GM23338 (cell line): ENCODE measurements at regions not wholly inside any gene's neighbourhood (a gene's known extent, or its start where the extent isn't known, plus 50 kb on each side); places are given as distances from the start of the nearest gene placed in this dataset.

Source experiments
- ATAC-seq: fragments of 200-7000 bp; cut with Tn5 transposase; 3 replicates; pipeline ENCODE4 v1.9.1; 2020
- DNase-seq: peaks from one replicate; pipeline ENCODE4 v3.0.0-alpha.2; 2015; ENCODE audit warnings: low spot score
- H2AFZ ChIP-seq: fragments of 200-600 bp; sonication (generic); 2 replicates; pipeline ENCODE4 v1.8.0; 2016; ENCODE audit warnings: antibody characterized with exemption, mild to moderate bottlenecking, moderate library complexity
- H3F3A ChIP-seq: fragments of 200-600 bp; sonication (generic); replicated peaks from 2 replicates; pipeline ENCODE4 v1.8.0; 2017; ENCODE audit warnings: antibody characterized with exemption, mixed run types, low read depth
- H3K27ac ChIP-seq: fragments of 200-600 bp; sonication (generic); 2 replicates; pipeline ENCODE4 v1.6.1; 2016; ENCODE audit warnings: low read depth
- H3K27me3 ChIP-seq: fragments of 200-600 bp; sonication (generic); 2 replicates; pipeline ENCODE4 v1.8.0; 2016; ENCODE audit warnings: mild to moderate bottlenecking, mixed run types, moderate library complexity; ENCODE audit not compliant: insufficient read depth
- H3K36me3 ChIP-seq: fragments of 200-600 bp; sonication (generic); 2 replicates; pipeline ENCODE4 v1.8.0; 2016; ENCODE audit warnings: mild to moderate bottlenecking; ENCODE audit not compliant: insufficient read depth
- H3K4me1 ChIP-seq: fragments of 200-600 bp; sonication (generic); 2 replicates; pipeline ENCODE4 v1.8.0; 2016; ENCODE audit warnings: mild to moderate bottlenecking, moderate library complexity; ENCODE audit not compliant: insufficient read depth
- H3K4me2 ChIP-seq: fragments of 200-600 bp; sonication (generic); 2 replicates; pipeline ENCODE4 v1.7.1; 2017; ENCODE audit warnings: mixed run types
- H3K4me3 ChIP-seq: fragments of 200-600 bp; sonication (generic); 2 replicates; pipeline ENCODE4 v1.6.1; 2016; ENCODE audit warnings: mixed run types
- H3K79me2 ChIP-seq: fragments of 200-600 bp; sonication (generic); replicated peaks from 2 replicates; pipeline ENCODE4 v1.8.0; 2017; ENCODE audit warnings: mild to moderate bottlenecking; ENCODE audit not compliant: insufficient read depth
- H3K9me2 ChIP-seq: fragments of 200-600 bp; sonication (generic); 2 replicates; pipeline ENCODE4 v1.8.0; 2017; ENCODE audit not compliant: insufficient read depth
- H4K20me1 ChIP-seq: fragments of 200-600 bp; sonication (generic); replicated peaks from 2 replicates; pipeline ENCODE4 v1.8.0; 2017; ENCODE audit warnings: mild to moderate bottlenecking; ENCODE audit not compliant: insufficient read depth
- H3K27ac Mint-ChIP-seq: 2 replicates; pipeline ENCODE4 v1.8.0; 2020; ENCODE audit warnings: inconsistent platforms, mild to moderate bottlenecking, moderate library complexity, mixed read lengths
- H3K27me3 Mint-ChIP-seq: 3 replicates; pipeline ENCODE4 v1.8.0; 2022; ENCODE audit warnings: low read depth, mild to moderate bottlenecking, moderate library complexity, mixed read lengths, inconsistent platforms; ENCODE audit not compliant: insufficient read depth, poor library complexity
- H3K36me3 Mint-ChIP-seq: 3 replicates; pipeline ENCODE4 v1.8.0; 2021; ENCODE audit warnings: low read depth, mild to moderate bottlenecking, inconsistent platforms, moderate library complexity, mixed read lengths
- H3K4me1 Mint-ChIP-seq: 3 replicates; pipeline ENCODE4 v1.8.0; 2020; ENCODE audit warnings: mild to moderate bottlenecking, inconsistent platforms, mixed read lengths
- H3K4me3 Mint-ChIP-seq: 3 replicates; pipeline ENCODE4 v1.8.0; 2021; ENCODE audit warnings: moderate library complexity, mild to moderate bottlenecking, inconsistent platforms, mixed read lengths
- H3K9me3 Mint-ChIP-seq: 3 replicates; pipeline ENCODE4 v1.8.0; 2020; ENCODE audit warnings: moderate library complexity, mild to moderate bottlenecking, inconsistent platforms, mixed read lengths
- CREB1 ChIP-seq: fragments of 250-450 bp; sonication (Bioruptor Pico); IDR thresholded peaks from 2 replicates; pipeline ENCODE4 v1.5.0; 2020; ENCODE audit warnings: low read depth, mild to moderate bottlenecking, moderate library complexity
- EZH2 ChIP-seq: fragments of 200-600 bp; sonication (generic); IDR thresholded peaks from one replicate; pipeline ENCODE4 v1.8.0; 2017; ENCODE audit warnings: antibody characterized with exemption, mild to moderate bottlenecking, low read depth; ENCODE audit not compliant: unreplicated experiment
- EZH2phosphoT487 ChIP-seq: fragments of 200-600 bp; sonication (generic); IDR thresholded peaks from one replicate; pipeline ENCODE4 v1.8.1; 2018; ENCODE audit warnings: antibody characterized with exemption; ENCODE audit not compliant: unreplicated experiment
- NANOG ChIP-seq: IDR thresholded peaks from 2 replicates; pipeline ENCODE4 v1.6.1; 2016; ENCODE audit warnings: antibody characterized with exemption, borderline replicate concordance
- POLR2AphosphoS5 ChIP-seq: IDR thresholded peaks from 2 replicates; pipeline ENCODE4 v1.6.1; 2016; ENCODE audit warnings: antibody characterized with exemption, low read depth
- REST ChIP-seq: IDR thresholded peaks from one replicate; pipeline ENCODE4 v1.6.1; 2018; ENCODE audit warnings: antibody characterized with exemption; ENCODE audit not compliant: unreplicated experiment
- STAT1 ChIP-seq: IDR thresholded peaks from one replicate; pipeline ENCODE4 v1.6.1; 2016; ENCODE audit warnings: antibody characterized with exemption; ENCODE audit not compliant: unreplicated experiment
- ZNF114 ChIP-seq: fragments of 250-450 bp; sonication (Bioruptor Pico); IDR thresholded peaks from 2 replicates; pipeline ENCODE4 v1.5.0; 2020; ENCODE audit warnings: mild to moderate bottlenecking, moderate library complexity
- ZNF331 ChIP-seq: fragments of 250-450 bp; sonication (Bioruptor Pico); IDR thresholded peaks from 2 replicates; pipeline ENCODE4 v1.5.0; 2020; ENCODE audit warnings: low read depth, mild to moderate bottlenecking, moderate library complexity
- TF ChIP-seq, protein P1 (sequence below), 2 experiments: fragments of 200-600 bp in 1 of 2; sonication (generic) in 1 of 2; conservative IDR thresholded peaks; 2 replicates each; pipeline versions ENCODE4 v1.5.1 to v1.6.1; 2016 to 2017; ENCODE audit warnings: antibody characterized with exemption in 2 of 2, low read depth in 2 of 2, mild to moderate bottlenecking in 2 of 2, moderate library complexity in 1 of 2
- TF ChIP-seq, protein P2 (sequence below): IDR thresholded peaks from 2 replicates; pipeline ENCODE4 v1.6.1; 2016; ENCODE audit warnings: antibody characterized with exemption

DNA sequence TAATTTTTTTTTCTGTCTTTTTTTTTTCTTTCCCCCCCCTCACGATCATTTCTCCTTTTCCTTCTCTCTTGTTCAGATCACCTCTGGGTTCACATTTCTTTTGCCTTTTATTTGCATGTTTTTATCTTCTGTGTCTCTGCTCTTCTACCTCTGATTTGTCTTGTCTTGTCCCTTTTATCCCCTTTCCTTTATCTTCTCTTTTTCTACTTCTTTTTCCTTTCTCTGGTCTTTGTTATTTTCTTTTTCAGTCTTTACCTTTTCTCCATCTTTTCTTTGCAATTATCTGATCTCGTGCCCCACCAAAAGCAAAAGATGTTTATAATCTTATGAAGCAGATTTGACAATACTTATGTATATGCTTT lies 77.8 kb upstream of the RAP1B start (continued):
- TF ChIP-seq REST, result no peak

DNA sequence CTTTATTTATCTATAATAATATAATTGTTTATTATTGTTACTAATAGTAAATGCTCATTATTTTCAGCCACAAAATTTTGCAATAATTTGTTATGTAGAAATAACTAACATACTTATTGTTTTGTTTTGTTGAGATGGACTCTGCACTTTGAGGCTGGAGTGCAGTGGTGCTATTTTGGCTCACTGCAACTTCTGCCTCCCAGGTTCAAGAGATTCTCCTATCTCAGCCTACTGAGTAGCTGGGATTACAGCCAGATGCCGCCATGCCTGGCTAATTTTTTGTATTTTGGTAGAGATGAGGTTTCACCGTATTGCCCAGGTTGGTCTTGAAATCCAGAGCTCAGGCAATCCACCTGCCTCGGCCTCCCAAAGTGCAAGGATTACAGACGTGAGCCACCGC lies 76.6 kb upstream of the RAP1B start:
- H3K36me3 ChIP-seq, result no peaks in the 10 kb centered on the region
- no peaks in the 10 kb centered on the region for H3K9me2 ChIP-seq
- H4K20me1 ChIP-seq, result no peaks in the 10 kb centered on the region
- no peak overlapping the region for H3K27ac Mint-ChIP-seq
- H3K4me1 Mint-ChIP-seq, result peaks cover 11% of the 10 kb centered on the region; the same call in 2 of the 3 replicates
- H3K4me3 Mint-ChIP-seq, result no peak overlapping the region
- DNase-seq (no peak), ATAC-seq (no peak)
- H3K9me3 Mint-ChIP-seq, result no peaks in the 10 kb centered on the region
- no peaks in the 10 kb centered on the region for H3K27me3 ChIP-seq
- no peak overlapping the region for H3K27ac ChIP-seq
- H3K27me3 Mint-ChIP-seq, result peaks cover 1% of the 10 kb centered on the region
- H3K79me2 ChIP-seq, result no peaks in the 10 kb centered on the region
- H3K4me2 ChIP-seq, result no peak overlapping the region
- no peaks in the 10 kb centered on the region for H3F3A ChIP-seq
- H3K4me3 ChIP-seq, result no peak overlapping the region
- H3K36me3 Mint-ChIP-seq, result no peaks in the 10 kb centered on the region
- H3K4me1 ChIP-seq, result no peaks in the 10 kb centered on the region; the same call in 1 of the 2 replicates
- H2AFZ ChIP-seq, result no peak overlapping the region
- TF ChIP-seq ZNF114 (CRISPR knock-in tag), result no peak
- no peak for TF ChIP-seq REST
- TF ChIP-seq NANOG, result no peak
- TF ChIP-seq EZH2phosphoT487, result no peak
- TF ChIP-seq CREB1 (CRISPR knock-in tag), result no peak
- TF ChIP-seq, protein P1, sequence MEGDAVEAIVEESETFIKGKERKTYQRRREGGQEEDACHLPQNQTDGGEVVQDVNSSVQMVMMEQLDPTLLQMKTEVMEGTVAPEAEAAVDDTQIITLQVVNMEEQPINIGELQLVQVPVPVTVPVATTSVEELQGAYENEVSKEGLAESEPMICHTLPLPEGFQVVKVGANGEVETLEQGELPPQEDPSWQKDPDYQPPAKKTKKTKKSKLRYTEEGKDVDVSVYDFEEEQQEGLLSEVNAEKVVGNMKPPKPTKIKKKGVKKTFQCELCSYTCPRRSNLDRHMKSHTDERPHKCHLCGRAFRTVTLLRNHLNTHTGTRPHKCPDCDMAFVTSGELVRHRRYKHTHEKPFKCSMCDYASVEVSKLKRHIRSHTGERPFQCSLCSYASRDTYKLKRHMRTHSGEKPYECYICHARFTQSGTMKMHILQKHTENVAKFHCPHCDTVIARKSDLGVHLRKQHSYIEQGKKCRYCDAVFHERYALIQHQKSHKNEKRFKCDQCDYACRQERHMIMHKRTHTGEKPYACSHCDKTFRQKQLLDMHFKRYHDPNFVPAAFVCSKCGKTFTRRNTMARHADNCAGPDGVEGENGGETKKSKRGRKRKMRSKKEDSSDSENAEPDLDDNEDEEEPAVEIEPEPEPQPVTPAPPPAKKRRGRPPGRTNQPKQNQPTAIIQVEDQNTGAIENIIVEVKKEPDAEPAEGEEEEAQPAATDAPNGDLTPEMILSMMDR (conservative IDR thresholded peaks at IDR 0.05; ENCODE audit: low read depth in 2 of 2), result no peak
- TF ChIP-seq, protein P2, sequence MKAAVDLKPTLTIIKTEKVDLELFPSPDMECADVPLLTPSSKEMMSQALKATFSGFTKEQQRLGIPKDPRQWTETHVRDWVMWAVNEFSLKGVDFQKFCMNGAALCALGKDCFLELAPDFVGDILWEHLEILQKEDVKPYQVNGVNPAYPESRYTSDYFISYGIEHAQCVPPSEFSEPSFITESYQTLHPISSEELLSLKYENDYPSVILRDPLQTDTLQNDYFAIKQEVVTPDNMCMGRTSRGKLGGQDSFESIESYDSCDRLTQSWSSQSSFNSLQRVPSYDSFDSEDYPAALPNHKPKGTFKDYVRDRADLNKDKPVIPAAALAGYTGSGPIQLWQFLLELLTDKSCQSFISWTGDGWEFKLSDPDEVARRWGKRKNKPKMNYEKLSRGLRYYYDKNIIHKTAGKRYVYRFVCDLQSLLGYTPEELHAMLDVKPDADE, result no peak
- TF ChIP-seq POLR2AphosphoS5, result no peak
- TF ChIP-seq ZNF331 (CRISPR knock-in tag), result no peak
- TF ChIP-seq EZH2, result no peak
- TF ChIP-seq STAT1, result no peak
